Right lobe of liver (tissue), 4 donors: ENCODE measurements at regions not wholly inside any gene's neighbourhood (a gene's known extent, or its start where the extent isn't known, plus 50 kb on each side); places are given as distances from the start of the nearest gene placed in this dataset.

Experiments used
- CTCF ChIP-seq, 4 donors: fragments of 200-600 bp in 3 of 4; fragments of 450-650 bp in 1 of 4; IDR thresholded peaks; one replicate each; pipeline versions ENCODE4 v1.5.1 to v1.8.0; 2016 to 2022; ENCODE audit warnings: antibody characterized with exemption in 4 of 4, mild to moderate bottlenecking in 2 of 4
- POLR2A ChIP-seq: fragments of 450-650 bp; IDR thresholded peaks from one replicate; pipeline ENCODE4 v1.6.1; 2017; ENCODE audit warnings: antibody characterized with exemption, mild to moderate bottlenecking
- donor health status: DM: no; HTN: no; CAD: no.
- donor health status: DM: no; HTN: no; CAD: no.
- donor health status: DM: no; HTN: yes; CAD: no.

- TF ChIP-seq CTCF (IDR thresholded peaks at IDR 0.05) (no peak), POLR2A (no peak)
Measured at GRCh38 chr3:113354307-113354706, 87.0 kb downstream of the CFAP44 start.
